ENCODE measurements at regions not wholly inside any gene's neighbourhood (a gene's known extent, or its start where the extent isn't known, plus 50 kb on each side); places are given as distances from the start of the nearest gene placed in this dataset.

DNA sequence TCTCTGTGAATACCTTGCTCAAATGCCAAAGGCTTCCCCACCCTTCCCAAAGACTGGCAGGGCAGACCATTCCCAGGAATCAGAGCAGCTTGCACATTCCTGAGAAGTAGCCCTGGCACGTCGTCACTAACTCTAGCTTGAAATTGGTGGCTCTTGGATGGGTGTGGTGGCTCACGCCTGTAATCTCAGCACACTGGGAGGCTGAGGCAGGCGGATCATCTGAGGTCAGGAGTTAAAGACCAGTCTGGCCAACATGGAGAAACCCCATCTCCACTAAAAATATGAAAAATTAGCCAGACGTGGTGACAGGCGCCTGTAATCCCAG lies 108.2 kb upstream of the MPP7 start:
- Histone ChIP-seq H4K91ac (ENCODE audit: insufficient read depth, low read depth, low read length) (no peak overlapping the region), H3K4me2 (ENCODE audit: low read depth, low read length) (no peak overlapping the region), H3K14ac (replicated peaks; ENCODE audit: low read depth, low read length) (no peak overlapping the region), H3K27me3 (ENCODE audit: control insufficient read depth, insufficient read depth, low read length) (peaks cover 11% of the 10 kb centered on the region), H2BK5ac (ENCODE audit: low read depth, low read length, poor library complexity, severe bottlenecking) (no peak overlapping the region), H3K27ac (ENCODE audit: insufficient read depth, low read length) (no peak overlapping the region), H4K5ac (ENCODE audit: low read depth, low read length) (no peak overlapping the region), H3K36me3 (ENCODE audit: control insufficient read depth, insufficient read depth, low read length) (no peaks in the 10 kb centered on the region), H2AK9ac (replicated peaks; ENCODE audit: low read depth, low read length, poor library complexity) (no peak overlapping the region), H4K8ac (ENCODE audit: low read depth in 2 of 2, low read length in 2 of 2) (no peak overlapping the region), H2BK120ac (ENCODE audit: low read depth, low read length) (no peak overlapping the region), H3K4me1 (ENCODE audit: control insufficient read depth, insufficient read depth, low read length) (no peaks in the 10 kb centered on the region), H3K4me3 (ENCODE audit: insufficient read depth, low read depth, low read length) (no peak overlapping the region), H3K9ac (ENCODE audit: low read depth, low read length) (no peak overlapping the region), H3K23ac (ENCODE audit: low read depth, low read length) (no peak overlapping the region), H4K20me1 (ENCODE audit: insufficient read depth, low read length) (no peaks in the 10 kb centered on the region), H3K4ac (ENCODE audit: low read depth, low read length) (no peak overlapping the region), H3K9me3 (ENCODE audit: control insufficient read depth, insufficient read depth, low read length) (no peaks in the 10 kb centered on the region), H2AK5ac (ENCODE audit: low read depth, low read length) (no peak overlapping the region), H2BK20ac (ENCODE audit: low read depth, low read length) (no peak overlapping the region), H3K79me1 (ENCODE audit: low read depth in 1 of 2, low read length in 2 of 2) (no peaks in the 10 kb centered on the region), H3K56ac (ENCODE audit: extremely low read depth, insufficient read depth, low read length) (no peak overlapping the region), H3K9me1 (ENCODE audit: insufficient read depth, low read length) (no peaks in the 10 kb centered on the region), H2AFZ (replicated peaks; ENCODE audit: low read length, poor library complexity) (no peak overlapping the region), H2BK15ac (ENCODE audit: low read depth, low read length) (no peak overlapping the region), H3K18ac (ENCODE audit: low read depth, low read length) (no peak overlapping the region)
- no peak for TF ChIP-seq FOS (IDR thresholded peaks at IDR 0.05; ENCODE audit: low read depth, low read length)
- TF ChIP-seq MAZ (IDR thresholded peaks at IDR 0.05; ENCODE audit: borderline replicate concordance, low read depth, low read length), result no peak
- TF ChIP-seq, protein P1, sequence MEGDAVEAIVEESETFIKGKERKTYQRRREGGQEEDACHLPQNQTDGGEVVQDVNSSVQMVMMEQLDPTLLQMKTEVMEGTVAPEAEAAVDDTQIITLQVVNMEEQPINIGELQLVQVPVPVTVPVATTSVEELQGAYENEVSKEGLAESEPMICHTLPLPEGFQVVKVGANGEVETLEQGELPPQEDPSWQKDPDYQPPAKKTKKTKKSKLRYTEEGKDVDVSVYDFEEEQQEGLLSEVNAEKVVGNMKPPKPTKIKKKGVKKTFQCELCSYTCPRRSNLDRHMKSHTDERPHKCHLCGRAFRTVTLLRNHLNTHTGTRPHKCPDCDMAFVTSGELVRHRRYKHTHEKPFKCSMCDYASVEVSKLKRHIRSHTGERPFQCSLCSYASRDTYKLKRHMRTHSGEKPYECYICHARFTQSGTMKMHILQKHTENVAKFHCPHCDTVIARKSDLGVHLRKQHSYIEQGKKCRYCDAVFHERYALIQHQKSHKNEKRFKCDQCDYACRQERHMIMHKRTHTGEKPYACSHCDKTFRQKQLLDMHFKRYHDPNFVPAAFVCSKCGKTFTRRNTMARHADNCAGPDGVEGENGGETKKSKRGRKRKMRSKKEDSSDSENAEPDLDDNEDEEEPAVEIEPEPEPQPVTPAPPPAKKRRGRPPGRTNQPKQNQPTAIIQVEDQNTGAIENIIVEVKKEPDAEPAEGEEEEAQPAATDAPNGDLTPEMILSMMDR (conservative IDR thresholded peaks at IDR 0.05; ENCODE audit: low read depth, low read length), result no peak
- TF ChIP-seq RAD21 (IDR thresholded peaks at IDR 0.05; ENCODE audit: low read length), result no peak
- no peak for TF ChIP-seq SMC3 (IDR thresholded peaks at IDR 0.05; ENCODE audit: low read depth, low read length)
- no peak for TF ChIP-seq NFE2L2 (IDR thresholded peaks at IDR 0.05; ENCODE audit: low read depth, low read length)
- no peak for TF ChIP-seq MAFK (IDR thresholded peaks at IDR 0.05; ENCODE audit: low read depth, low read length)
- TF ChIP-seq POLR2A (IDR thresholded peaks at IDR 0.05; ENCODE audit: low read depth, low read length), result no peak
- no peak for TF ChIP-seq MXI1 (IDR thresholded peaks at IDR 0.05; ENCODE audit: borderline replicate concordance, low read depth, low read length)
- TF ChIP-seq, protein P2, sequence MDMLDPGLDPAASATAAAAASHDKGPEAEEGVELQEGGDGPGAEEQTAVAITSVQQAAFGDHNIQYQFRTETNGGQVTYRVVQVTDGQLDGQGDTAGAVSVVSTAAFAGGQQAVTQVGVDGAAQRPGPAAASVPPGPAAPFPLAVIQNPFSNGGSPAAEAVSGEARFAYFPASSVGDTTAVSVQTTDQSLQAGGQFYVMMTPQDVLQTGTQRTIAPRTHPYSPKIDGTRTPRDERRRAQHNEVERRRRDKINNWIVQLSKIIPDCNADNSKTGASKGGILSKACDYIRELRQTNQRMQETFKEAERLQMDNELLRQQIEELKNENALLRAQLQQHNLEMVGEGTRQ (IDR thresholded peaks at IDR 0.05; ENCODE audit: low read depth, low read length), result no peak
- ATAC-seq (ENCODE audit: low read depth), result no peak
- dilution Hi-C loops (cut with HindIII; ENCODE audit: low sequenced_read_pairs, unreplicated experiment), result no loop called here
- DNase-seq, result no peak
- intact Hi-C loops (cut with micrococcal nuclease), result no loop called here
- POLR2A ChIA-PET (ENCODE audit: unreplicated experiment), result no interaction called here
- in situ Hi-C loops (cut with MboI; ENCODE audit: low sequenced_read_pairs), result no loop called here
- no TSS peak for BruUV-seq (replicated peaks)
- CTCF ChIA-PET, result interaction anchor here (1.1 kb wide), 1 partner anchor 14 kb away, joined by 3 read pairs; no protein-coding TSS in a partner anchor
- WGBS, 2 experiments (ENCODE audit: extremely low coverage in 2 of 2, insufficient read length in 1 of 2), result no CpG with 5 or more reads among the region's 6 CpGs

Measured in IMR-90 (cell line).